NT2/D1 (cell line): ENCODE measurements at regions not wholly inside any gene's neighbourhood (a gene's known extent, or its start where the extent isn't known, plus 50 kb on each side); places are given as distances from the start of the nearest gene placed in this dataset.
"Not testable (repeated sequence)": the region's sequence is repeated elsewhere in the genome, so short reads cannot be mapped to it uniquely, and the experiment has no call there.

Experiments used
- SUZ12 ChIP-seq: IDR thresholded peaks from 2 replicates; pipeline ENCODE4 v1.6.1; 2011; ENCODE audit not compliant: insufficient read length, insufficient read depth; ENCODE audit errors: extremely low read depth
- YY1 ChIP-seq: IDR thresholded peaks from 2 replicates; pipeline ENCODE4 v1.6.1; 2011; ENCODE audit not compliant: insufficient read length, insufficient read depth
- ZNF274 ChIP-seq: IDR thresholded peaks from 2 replicates; pipeline ENCODE4 v1.6.1; 2011; ENCODE audit warnings: mild to moderate bottlenecking, low read depth, low read length

DNA sequence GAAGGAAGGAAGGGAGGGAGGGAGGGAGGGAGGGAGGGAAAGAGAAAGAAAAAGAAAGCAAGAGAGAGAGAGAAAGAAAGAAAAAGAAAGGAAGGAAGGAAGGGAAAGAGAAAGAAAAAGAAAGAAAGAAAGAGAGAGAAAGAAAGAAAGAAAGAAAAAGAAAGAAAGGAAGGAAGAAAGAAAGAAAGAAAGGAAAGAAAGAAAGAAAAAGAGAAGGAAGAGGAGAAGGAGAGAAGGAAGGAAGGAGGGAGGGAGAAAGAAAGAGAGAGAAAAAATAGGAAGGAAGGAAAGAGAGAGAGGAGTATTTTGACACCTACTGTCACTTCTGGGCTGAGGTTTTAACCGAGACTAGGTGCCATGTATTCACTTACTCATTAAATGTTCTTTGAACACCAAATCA is 166.6 kb upstream of the PKN2 start:
- TF ChIP-seq ZNF274, YY1, SUZ12: not testable (repeated sequence)
